GM18526 (cell line): ENCODE measurements at regions not wholly inside any gene's neighbourhood (a gene's known extent, or its start where the extent isn't known, plus 50 kb on each side); places are given as distances from the start of the nearest gene placed in this dataset.

Experiments
- POLR2A ChIP-seq: IDR thresholded peaks from 3 replicates; pipeline ENCODE4 v1.6.1; 2011; ENCODE audit not compliant: insufficient read length; ENCODE audit errors: extremely low read depth

GRCh38 chr1:38539931-38540330 is 319.6 kb downstream of the RRAGC start:
- no peak for TF ChIP-seq POLR2A

- TF ChIP-seq POLR2A = no peak
Observed at GRCh38 chr1:38538834-38539233, 320.7 kb downstream of the RRAGC start.

GRCh38 chr1:38536089-38536488 is 323.5 kb downstream of the RRAGC start:
- TF ChIP-seq POLR2A = no peak

GRCh38 chr1:38534473-38534823 is 325.1 kb downstream of the RRAGC start:
- no peak for TF ChIP-seq POLR2A

GRCh38 chr1:38533772-38534472 is 325.6 kb downstream of the RRAGC start:
- no peak for TF ChIP-seq POLR2A

- no peak for TF ChIP-seq POLR2A
Observed at GRCh38 chr1:38530957-38531356, 328.6 kb downstream of the RRAGC start.

GRCh38 chr1:38529946-38530345 is 329.6 kb downstream of the RRAGC start:
- TF ChIP-seq POLR2A = no peak

GRCh38 chr1:38529391-38529790 is 330.2 kb downstream of the RRAGC start:
- no peak for TF ChIP-seq POLR2A

- no peak for TF ChIP-seq POLR2A
Observed at GRCh38 chr1:38528623-38529022, 330.9 kb downstream of the RRAGC start.

- no peak for TF ChIP-seq POLR2A
Observed at GRCh38 chr1:38527373-38527966, 332.1 kb downstream of the RRAGC start.

GRCh38 chr1:38526046-38526445 is 333.5 kb downstream of the RRAGC start:
- TF ChIP-seq POLR2A = no peak

GRCh38 chr1:38525343-38526043 is 334.1 kb downstream of the RRAGC start:
- no peak for TF ChIP-seq POLR2A

GRCh38 chr1:38524025-38524641 is 335.4 kb downstream of the RRAGC start:
- no peak for TF ChIP-seq POLR2A

- no peak for TF ChIP-seq POLR2A
Observed at GRCh38 chr1:38523568-38523939, 336.0 kb downstream of the RRAGC start.

- TF ChIP-seq POLR2A = no peak
Observed at GRCh38 chr1:38522915-38523567, 336.5 kb downstream of the RRAGC start.
